A673 (cell line): ENCODE measurements at regions not wholly inside any gene's neighbourhood (a gene's known extent, or its start where the extent isn't known, plus 50 kb on each side); places are given as distances from the start of the nearest gene placed in this dataset.
"Not testable (repeated sequence)": the region's sequence is repeated elsewhere in the genome, so short reads cannot be mapped to it uniquely, and the experiment has no call there.

ENCODE experiments used
- BruUV-seq: library from RNA; stranded (reverse); fragments of 400-500 nt; replicated peaks from 2 replicates; lab custom pipeline; 2021; lab: Mats Ljungman, UMichigan
- CTCF ChIA-PET: fragments of 300-600 bp; sonication (Branson Sonifier 250); formaldehyde crosslinking; loops from one replicate; lab custom pipeline; 2022; ENCODE audit warnings: antibody characterized with exemption; lab: Charles Lee
- POLR2A ChIA-PET: fragments of 300-600 bp; sonication (Branson Sonifier 250); formaldehyde crosslinking; loops from one replicate; lab custom pipeline; 2022; ENCODE audit warnings: antibody characterized with exemption; ENCODE audit not compliant: low non-redundant PET; lab: Charles Lee
- DNase-seq: peaks from one replicate; pipeline ENCODE4 v3.0.0-alpha.2; 2015; ENCODE audit warnings: low spot score
- H3K27ac ChIP-seq: fragments of 200-600 bp; sonication (generic); 2 replicates; pipeline ENCODE4 v1.5.1; 2016; ENCODE audit warnings: mixed run types, low read depth, mild to moderate bottlenecking, mixed read lengths, antibody characterized with exemption, low read length; ENCODE audit not compliant: poor library complexity, severe bottlenecking
- H3K27me3 ChIP-seq: fragments of 200-600 bp; sonication (generic); replicated peaks from 2 replicates; pipeline ENCODE4 v1.6.1; 2017; ENCODE audit warnings: mixed run types, low read depth, mild to moderate bottlenecking, mixed read lengths, antibody characterized with exemption, low read length; ENCODE audit not compliant: insufficient read depth, poor library complexity
- H3K36me3 ChIP-seq: fragments of 200-600 bp; sonication (generic); 2 replicates; pipeline ENCODE4 v1.6.1; 2016; ENCODE audit warnings: mixed run types, mild to moderate bottlenecking, mixed read lengths, antibody characterized with exemption, low read length; ENCODE audit not compliant: insufficient read depth, poor library complexity, severe bottlenecking
- H3K4me1 ChIP-seq: fragments of 200-600 bp; sonication (generic); 2 replicates; pipeline ENCODE4 v1.6.1; 2017; ENCODE audit warnings: mixed run types, mild to moderate bottlenecking, mixed read lengths, antibody characterized with exemption, low read length; ENCODE audit not compliant: insufficient read depth, poor library complexity, severe bottlenecking
- H3K4me3 ChIP-seq: fragments of 200-600 bp; sonication (generic); 2 replicates; pipeline ENCODE4 v1.5.1; 2016; ENCODE audit warnings: low read depth, mixed run types, mild to moderate bottlenecking, mixed read lengths, low read length; ENCODE audit not compliant: poor library complexity, severe bottlenecking
- H3K9me3 ChIP-seq: fragments of 200-600 bp; sonication (generic); 2 replicates; pipeline ENCODE4 v1.6.1; 2016; ENCODE audit warnings: mixed run types, low read depth, mild to moderate bottlenecking, mixed read lengths, antibody characterized with exemption, low read length; ENCODE audit not compliant: poor library complexity, severe bottlenecking
- EZH2 ChIP-seq: fragments of 200-600 bp; sonication (generic); IDR thresholded peaks from 2 replicates; pipeline ENCODE4 v1.6.1; 2017; ENCODE audit warnings: borderline replicate concordance, low read depth, mild to moderate bottlenecking, mixed read lengths, antibody characterized with exemption, low read length; ENCODE audit not compliant: poor library complexity, severe bottlenecking
- intact Hi-C: fragments of 100-400 bp; cut with micrococcal nuclease; formaldehyde crosslinking; loops from one replicate; pipeline ENCODE4 v1.10.0; 2022; ENCODE audit not compliant: unreplicated experiment
- TF ChIP-seq, protein P1 (sequence below): fragments of 300-800, 200-600 bp; sonication (generic); conservative IDR thresholded peaks from 2 replicates; pipeline ENCODE4 v1.5.1; 2017; ENCODE audit warnings: low read depth, mild to moderate bottlenecking, antibody characterized with exemption, low read length, moderate library complexity, mixed read lengths

DNA sequence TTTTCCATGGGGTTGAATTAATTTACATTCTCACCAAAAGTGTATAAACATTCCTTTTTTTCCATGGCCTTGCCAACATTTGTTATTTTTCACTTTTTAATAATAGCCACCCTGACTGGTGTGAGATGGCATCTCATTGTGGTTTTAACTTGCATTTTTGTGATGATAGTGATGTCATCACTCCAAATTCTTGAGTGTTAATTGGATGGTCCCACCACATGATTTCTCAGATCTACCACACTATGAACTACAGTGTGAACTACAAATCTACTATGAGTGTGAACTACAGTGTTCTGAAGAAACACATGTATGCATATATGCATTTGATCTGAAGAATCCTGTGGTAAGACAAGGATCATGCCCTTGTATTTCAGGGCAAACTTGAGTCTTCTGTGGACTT lies 340.1 kb downstream of the ABCC12 start:
- intact Hi-C loops: no loop called here
- BruUV-seq: no TSS peak
- no peaks in the 10 kb centered on the region for H3K4me1 ChIP-seq
- DNase-seq: no peak
- H3K36me3 ChIP-seq: no peaks in the 10 kb centered on the region
- POLR2A ChIA-PET: no interaction called here
- TF ChIP-seq, protein P1, sequence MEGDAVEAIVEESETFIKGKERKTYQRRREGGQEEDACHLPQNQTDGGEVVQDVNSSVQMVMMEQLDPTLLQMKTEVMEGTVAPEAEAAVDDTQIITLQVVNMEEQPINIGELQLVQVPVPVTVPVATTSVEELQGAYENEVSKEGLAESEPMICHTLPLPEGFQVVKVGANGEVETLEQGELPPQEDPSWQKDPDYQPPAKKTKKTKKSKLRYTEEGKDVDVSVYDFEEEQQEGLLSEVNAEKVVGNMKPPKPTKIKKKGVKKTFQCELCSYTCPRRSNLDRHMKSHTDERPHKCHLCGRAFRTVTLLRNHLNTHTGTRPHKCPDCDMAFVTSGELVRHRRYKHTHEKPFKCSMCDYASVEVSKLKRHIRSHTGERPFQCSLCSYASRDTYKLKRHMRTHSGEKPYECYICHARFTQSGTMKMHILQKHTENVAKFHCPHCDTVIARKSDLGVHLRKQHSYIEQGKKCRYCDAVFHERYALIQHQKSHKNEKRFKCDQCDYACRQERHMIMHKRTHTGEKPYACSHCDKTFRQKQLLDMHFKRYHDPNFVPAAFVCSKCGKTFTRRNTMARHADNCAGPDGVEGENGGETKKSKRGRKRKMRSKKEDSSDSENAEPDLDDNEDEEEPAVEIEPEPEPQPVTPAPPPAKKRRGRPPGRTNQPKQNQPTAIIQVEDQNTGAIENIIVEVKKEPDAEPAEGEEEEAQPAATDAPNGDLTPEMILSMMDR: no peak
- TF ChIP-seq EZH2: no peak
- H3K27ac ChIP-seq: no peak overlapping the region
- H3K9me3 ChIP-seq: no peaks in the 10 kb centered on the region
- CTCF ChIA-PET: no interaction called here
- peaks cover 2% of the 10 kb centered on the region for H3K27me3 ChIP-seq
- H3K4me3 ChIP-seq: no peak overlapping the region

DNA sequence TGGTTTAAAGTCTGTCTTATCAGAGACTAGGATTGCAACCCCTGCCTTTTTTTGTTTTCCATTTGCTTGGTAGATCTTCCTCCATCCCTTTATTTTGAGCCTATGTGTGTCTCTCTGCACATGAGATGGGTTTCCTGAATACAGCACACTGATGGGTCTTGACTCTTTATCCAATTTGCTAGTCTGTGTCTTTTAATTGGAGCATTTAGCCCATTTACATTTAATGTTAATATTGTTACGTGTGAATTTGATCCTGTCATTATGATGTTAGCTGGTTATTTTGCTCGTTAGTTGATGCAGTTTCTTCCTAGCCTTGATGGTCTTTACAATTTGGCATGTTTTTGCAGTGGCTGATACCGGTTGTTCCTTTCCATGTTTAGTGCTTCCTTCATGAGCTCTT lies 344.0 kb downstream of the ABCC12 start:
- H3K4me3 ChIP-seq, H3K9me3 ChIP-seq, H3K36me3 ChIP-seq, POLR2A ChIA-PET, intact Hi-C loops, H3K4me1 ChIP-seq, CTCF ChIA-PET, BruUV-seq, H3K27me3 ChIP-seq, DNase-seq, H3K27ac ChIP-seq: not testable (repeated sequence)

DNA sequence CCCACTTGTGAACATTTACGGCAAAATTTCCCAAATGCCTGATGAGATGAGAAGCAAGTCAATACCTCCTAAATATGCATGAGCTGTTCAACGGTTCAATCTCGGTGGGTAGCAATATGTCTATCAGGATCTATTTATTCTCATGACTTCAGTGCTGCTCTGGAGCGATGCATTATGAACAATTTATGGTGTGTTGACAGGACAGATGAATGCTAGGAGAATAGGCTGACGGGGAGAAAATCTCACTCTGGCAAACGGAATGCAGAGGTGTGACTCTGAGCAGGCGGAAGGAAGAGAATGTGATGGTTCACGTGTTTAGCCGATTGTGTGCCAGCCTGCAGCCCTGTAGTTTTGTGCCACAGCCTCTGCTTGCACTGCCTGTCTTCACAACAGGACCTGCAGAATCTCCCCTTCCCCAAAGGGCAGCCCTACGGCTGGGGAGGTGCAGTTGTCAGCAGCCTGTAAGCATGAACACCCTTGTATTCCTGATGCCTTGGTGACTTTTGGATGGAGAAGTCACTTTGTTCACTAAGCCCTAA lies 345.2 kb downstream of the PHKB start:
- Histone ChIP-seq H3K4me3 (no peak overlapping the region), H3K27ac (no peak overlapping the region), H3K27me3 (no peaks in the 10 kb centered on the region), H3K36me3 (no peaks in the 10 kb centered on the region), H3K4me1 (no peaks in the 10 kb centered on the region), H3K9me3 (no peaks in the 10 kb centered on the region)
- intact Hi-C loops: no loop called here
- CTCF ChIA-PET: no interaction called here
- POLR2A ChIA-PET: no interaction called here
- DNase-seq: no peak
- TF ChIP-seq, protein P1: no peak
- TF ChIP-seq EZH2: no peak
- no TSS peak for BruUV-seq

DNA sequence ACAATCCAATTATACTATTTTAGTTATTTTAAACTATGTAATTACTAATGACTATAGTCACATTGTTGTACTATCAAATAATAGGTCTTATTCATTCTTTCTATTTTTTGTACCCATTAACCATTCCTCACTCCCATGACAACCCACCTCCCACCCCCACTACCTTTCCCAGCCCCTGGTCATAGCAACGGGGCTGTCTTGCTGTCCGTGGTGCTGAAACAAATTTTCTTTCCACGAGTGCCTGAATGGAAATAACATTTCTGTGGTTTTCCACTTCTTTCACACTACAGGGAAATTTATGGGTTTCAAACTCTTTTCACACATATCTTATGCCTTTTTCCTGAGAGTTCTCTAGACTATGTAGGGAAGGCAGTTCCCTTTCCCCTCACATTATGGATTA lies 326.6 kb downstream of the PHKB start:
- peaks cover 4% of the 10 kb centered on the region for H3K27me3 ChIP-seq
- H3K9me3 ChIP-seq: peaks cover 2% of the 10 kb centered on the region
- H3K4me3 ChIP-seq: no peak overlapping the region
- ChIA-PET CTCF (no interaction called here), POLR2A (no interaction called here)
- intact Hi-C loops: no loop called here
- no peaks in the 10 kb centered on the region for H3K36me3 ChIP-seq
- H3K27ac ChIP-seq: no peak overlapping the region
- no peak for TF ChIP-seq EZH2
- TF ChIP-seq, protein P1: no peak
- H3K4me1 ChIP-seq: no peaks in the 10 kb centered on the region
- DNase-seq: peak; percentile 13
- no TSS peak for BruUV-seq
